ENCODE measurements at regions not wholly inside any gene's neighbourhood (a gene's known extent, or its start where the extent isn't known, plus 50 kb on each side); places are given as distances from the start of the nearest gene placed in this dataset.

DNA sequence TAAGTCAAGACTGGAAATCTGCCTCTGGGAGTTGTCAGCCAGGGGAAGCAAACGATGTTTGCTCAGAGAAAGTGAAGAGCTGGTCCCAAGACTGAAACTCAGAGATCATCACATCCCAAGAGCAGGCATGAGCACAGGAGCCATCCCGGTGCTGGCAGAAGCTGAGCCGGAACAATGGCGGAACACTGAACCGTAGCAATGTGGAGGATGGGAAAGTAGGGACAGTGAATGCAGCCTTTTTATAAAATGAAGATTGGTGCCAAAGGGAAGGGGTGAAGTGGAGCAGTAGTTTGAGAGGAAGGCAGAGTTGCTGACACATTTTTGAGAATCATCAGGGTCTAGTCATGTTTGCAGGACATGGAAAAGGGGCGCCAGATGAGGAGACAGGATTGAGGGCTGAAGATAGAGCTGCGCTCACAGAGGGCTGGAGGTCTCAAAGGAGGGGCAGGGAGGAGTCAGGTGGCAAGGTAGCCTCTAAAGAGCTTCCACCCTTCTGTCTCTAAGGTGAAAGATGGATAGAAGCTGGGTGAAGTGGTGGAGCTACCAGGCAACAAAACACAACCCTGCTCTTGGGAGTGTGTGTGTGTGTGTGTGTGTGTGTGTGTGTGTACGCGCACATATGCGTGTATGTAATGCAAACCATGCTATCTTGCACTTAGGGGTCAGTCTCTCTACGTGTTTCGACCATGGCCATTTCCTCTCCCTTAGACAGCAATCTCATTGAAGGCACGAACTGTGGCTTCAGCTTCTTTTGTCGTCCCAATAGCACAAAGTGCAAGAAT lies 94.3 kb upstream of the IRF2BP2 start:
- no peak for DNase-seq (ENCODE audit: low read depth)

DNA sequence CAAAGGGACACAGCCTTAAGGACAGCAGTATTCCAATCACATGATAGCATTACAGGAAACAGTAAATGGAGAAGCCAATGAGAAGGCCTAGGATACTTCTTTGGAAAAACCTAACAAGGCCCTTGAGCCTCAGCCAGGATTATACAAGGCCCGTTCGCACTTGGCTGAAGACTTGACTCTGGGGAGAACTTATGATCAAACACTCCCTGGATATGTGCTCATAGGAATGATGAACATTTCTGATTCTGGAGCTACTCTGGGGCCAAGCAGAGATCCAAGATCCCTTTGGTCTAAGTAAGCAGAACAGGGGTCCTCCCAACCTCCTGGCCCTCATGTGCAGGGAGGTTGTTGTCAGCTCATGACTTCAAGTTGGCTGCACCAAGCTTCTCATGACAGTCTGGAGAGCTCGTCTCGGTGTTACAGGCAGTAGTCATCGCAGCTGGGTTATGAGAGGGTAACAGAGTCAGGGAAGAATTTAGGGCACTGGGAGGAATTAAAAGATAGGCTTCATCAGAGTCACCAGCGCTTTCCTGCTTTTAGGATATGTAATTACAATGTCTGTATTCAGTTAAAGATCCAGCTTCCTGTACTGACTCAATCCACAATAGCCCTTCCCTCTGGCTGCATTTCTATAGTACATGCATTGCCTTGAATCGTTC lies 92.5 kb upstream of the IRF2BP2 start:
- DNase-seq (ENCODE audit: low read depth), result no peak

DNA sequence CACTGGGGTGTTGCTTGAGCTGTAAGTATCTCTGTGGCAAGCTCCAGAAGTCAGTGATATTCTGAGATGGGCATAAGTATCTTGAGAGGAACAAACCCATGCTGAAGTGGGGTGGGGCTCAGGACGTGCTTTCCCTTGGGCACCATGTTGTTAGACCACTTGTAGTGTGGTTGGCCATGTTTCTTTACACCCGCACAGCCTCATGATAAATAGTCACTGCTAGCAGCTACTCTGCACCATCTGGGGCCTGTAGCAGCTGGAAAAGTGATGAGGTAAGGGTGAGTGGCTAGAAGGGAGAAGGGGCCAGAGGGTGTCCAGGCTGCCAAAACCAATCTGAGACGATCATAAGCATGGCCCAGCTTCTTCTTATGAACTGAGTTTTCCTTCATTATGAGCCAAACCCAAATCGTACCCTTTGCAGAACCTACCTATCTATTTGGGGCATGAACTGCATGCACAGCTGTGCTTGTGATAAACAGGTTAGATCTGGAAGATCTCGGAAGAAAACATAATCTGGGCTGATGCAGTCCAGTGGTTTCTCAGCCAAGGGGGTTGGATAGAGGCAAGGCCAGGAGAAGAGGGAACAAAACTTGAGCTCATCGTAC lies 91.9 kb upstream of the IRF2BP2 start:
- no peak for DNase-seq (ENCODE audit: low read depth)

DNA sequence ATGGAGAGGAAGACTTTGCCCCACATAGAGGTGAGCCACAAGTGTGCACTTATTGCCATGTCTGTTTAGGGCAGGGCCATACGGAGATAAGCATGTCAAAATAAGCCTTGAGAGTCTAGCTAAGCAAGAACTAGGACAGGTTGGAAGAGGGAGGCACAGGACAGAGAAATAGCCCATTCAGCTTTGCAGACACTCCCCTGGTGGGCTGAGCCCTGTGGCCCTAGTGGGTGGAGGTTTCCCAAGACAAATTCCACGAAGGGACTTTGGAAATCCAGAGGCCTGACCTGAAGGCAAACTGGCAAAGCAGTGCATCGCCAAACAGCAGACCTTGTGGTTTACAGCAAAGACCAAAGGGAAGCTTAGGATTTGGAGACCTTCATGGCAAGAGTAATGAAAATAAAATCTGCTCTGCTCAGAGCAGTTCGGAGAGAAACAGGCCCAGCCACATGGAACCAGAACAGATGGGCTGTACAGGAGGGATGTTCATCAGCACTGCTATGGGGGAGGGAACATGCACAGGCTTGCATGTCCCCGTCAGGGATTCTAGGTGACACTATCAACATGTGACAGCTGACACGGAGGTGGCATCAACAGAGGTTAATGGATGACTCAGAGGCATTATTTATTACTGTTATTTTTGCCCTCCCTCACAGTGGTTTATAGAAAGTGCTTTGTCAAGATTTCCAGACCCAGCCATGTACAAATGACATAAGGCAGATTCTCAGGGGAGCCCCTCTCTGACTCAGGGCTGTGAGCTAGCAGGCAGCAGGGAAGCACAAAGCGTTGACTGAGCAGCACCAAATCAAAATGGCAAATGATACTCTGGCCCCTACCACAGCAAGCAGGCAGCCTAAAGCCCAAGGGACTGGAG lies 90.1 kb upstream of the IRF2BP2 start:
- peak; percentile 71 for DNase-seq (ENCODE audit: low read depth)

DNA sequence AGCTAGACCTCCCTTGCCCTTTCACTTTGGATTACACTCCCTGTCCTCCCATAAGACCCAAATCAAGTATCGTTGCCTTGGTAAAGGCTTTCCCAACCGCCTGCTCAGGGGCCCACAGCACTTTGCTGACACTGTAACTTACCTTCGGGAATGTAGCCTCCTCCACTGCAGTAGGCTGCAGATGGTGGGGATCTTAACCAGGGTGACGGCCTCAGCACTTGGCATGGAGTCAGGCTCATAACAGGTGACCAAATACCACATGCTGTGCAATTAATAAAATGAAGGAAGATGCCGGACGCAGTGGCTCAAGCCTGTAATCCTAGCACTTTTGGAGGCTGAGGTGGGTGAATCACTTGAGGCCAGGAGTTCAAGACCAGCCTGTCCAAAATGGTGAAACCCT lies 88.7 kb upstream of the IRF2BP2 start:
- DNase-seq (ENCODE audit: low read depth), result no peak

DNA sequence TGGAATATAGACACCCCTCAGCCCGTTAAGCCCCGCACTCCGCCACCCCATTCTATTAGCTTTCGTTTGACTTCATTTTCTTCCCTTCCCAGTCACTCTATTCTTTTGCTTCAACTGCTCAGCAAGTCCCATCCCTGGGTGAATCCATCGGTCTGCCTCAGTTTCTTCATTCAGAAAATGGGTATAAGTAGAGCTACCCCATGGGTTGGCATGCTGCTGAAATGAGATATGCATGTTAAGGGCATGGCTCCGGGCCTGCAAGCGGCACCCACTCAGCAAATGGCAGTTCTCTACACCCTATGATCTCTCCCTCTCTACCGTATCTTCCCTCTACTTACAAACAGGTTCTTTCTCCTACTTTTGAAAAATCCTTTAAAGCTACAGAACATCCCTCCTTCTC lies 87.8 kb upstream of the IRF2BP2 start:
- no peak for DNase-seq (ENCODE audit: low read depth)

DNA sequence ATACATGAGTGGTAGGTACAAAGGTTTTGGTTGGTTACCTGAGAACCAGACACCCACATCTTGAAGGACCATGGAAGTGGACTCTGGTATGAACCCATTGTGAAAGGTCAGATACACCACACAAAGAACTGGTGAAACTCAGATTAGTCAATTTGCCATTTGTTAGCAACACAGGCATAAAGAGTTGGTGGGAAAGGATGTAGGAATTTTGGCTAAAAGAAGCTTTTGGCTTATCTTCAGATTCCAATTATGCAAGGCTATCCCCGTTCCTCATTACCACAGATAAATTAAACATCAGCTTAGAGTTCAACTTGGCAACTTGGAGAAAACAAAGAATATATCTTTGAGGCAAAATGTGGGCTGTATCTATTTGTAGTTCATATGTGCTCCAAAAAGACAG lies 87.0 kb upstream of the IRF2BP2 start:
- no peak for DNase-seq (ENCODE audit: low read depth)

DNA sequence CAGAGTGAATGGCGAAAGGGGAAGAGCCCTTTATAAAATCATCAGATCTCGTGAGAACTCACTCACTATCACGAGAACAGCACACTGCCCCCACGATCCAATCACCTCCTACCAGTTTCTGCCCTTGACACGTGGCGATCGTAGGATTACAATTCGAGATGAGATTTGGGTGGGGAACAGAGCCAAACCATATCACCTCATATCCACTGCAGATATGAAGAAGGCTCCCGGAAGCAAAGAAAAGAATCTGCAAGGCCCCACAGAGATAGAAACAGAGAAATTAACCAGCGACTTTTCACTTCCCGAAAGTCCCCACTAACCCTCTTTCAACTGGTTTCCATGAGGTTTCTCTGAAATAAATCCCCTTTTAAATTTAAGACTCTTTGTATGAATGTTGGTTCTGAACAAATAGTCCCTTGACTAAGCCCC lies 86.2 kb upstream of the IRF2BP2 start:
- DNase-seq (ENCODE audit: low read depth), result no peak

DNA sequence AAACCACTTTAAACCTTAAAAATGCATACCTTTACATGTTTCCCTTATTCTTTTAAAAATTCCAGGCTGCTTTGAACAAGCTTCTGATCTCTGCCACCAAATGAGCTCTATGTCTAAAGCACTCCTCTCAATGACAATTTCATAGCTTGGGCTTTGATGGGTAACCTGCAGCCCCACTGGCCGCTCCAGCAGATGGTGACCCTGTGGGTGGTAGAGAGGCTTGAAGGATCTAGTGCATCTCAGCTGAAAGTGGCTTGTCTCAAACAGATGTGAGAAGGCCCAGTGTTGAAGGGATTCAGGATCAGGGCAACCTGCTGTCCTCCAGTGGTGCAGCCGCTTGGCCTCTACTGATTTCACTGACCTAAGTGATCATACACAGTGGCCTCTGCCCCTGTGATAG lies 84.7 kb upstream of the IRF2BP2 start:
- DNase-seq (ENCODE audit: low read depth), result no peak

DNA sequence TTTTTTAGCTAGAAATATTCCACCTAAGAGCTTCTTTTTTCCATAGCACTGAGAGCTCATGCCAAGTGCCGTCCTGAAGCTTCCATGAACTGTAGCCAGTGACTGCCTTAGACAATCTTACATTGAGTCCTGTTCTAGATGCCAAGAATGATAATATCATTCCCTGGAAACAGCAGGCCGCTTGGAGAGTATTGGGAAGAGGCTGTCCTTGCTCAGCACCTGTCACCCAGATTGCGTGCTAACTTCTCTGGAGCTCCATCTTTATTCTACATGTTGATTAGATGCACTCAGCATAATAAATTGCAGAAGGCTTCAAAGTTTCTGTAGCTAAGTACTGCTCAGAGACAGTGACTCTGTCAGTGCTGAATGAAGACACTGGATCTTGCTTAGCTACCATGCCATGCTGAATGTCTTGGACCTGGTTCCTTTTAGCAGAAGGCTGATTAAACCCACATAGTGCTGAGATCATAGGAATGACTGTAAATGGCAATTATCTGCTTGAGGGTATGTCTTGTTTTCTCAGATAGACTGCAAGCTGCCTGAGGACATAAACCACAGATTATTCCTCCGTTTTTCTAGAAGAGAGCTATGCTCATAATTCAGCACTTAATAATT lies 83.1 kb upstream of the IRF2BP2 start:
- no peak for DNase-seq (ENCODE audit: low read depth)

DNA sequence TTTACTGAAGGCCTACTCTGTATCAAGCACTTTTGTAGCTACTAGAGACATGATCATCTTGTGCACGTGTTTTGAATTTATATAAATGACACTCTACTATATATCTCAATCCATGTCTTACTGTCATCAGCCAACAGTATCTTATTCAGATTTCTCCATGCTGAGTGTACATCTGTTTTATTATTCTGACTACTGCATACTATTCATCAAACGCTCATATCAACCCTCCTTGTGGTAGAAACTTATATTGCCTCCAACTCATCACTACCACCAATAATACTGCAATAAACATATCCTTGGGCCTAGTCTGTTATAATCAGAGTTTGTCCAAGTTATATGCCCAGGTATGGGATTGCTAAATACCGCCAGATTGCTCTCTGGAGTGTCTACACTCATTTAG lies 81.6 kb upstream of the IRF2BP2 start:
- DNase-seq (ENCODE audit: low read depth), result no peak

DNA sequence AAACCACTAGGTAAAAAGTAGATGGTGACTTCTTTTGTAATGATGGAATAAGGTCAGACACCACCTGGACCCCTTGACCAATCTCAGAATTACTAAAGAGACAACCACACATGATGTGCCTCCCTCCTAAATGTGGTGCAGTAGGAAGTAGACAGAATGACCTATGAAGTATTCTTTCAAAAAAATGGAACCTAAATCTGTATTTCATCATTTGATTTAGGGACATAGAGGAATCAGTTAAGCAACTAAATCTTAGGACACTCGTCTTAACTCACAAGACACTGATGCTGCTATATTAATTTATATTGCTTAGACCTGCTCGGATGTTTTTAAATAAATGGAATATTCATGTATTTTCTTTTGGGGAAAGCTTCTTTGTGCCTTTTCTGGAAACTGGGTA lies 80.9 kb upstream of the IRF2BP2 start:
- DNase-seq (ENCODE audit: low read depth), result no peak

DNA sequence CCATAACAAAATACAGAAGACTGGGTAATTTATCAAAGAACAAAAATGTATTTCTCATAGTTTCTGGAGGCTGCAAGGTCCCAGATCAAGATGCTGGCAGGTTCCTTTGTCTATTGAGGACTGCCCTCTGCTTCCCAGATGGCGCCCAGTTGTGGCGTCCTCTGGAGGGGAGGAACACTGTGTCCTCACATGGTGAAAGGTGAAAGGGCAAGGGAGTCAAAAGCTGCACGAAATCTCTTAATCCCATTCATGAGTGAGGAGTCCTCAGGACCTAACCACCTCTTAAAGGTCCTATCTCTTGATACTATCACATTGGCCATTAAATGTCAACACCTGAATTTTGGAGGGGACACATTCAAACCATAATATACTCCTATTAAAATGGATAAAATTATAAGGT lies 79.3 kb upstream of the IRF2BP2 start:
- no peak for DNase-seq (ENCODE audit: low read depth)

DNA sequence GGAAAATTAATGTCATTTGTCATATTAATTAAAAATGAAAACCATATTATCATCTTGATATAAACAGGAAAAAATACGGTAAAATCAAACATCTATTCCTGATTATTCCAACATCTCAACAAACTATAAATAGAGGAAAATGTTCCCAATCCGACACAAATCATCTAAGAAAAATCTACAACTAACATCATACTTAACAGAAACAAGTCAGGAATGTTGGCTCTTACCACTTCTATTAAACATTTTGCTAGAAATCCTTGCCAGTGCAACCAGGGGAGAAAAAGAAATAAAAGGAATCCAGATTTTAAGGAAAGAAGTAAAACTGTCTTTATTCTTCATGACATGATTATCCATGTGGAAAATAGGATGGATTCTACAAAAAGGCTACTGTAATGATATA lies 77.0 kb upstream of the IRF2BP2 start:
- no peak for DNase-seq (ENCODE audit: low read depth)

DNA sequence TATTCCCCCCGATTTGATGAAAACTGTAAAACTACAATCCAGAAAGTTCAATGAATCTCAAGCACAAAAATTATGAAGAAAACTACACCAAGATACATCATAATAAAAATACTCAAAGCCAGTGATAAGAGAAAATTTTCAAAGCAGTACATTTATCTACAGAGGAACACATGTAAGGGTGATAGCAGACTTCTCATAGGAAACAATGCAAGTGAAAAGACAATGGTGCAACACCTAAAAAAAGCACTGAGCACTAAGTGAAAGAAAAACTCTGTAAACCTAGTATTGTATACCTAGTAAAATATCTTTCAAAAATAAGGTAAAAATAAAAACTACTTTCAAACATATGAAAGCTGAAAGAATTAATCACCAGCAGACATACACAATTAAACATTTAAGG lies 76.1 kb upstream of the IRF2BP2 start:
- peak; percentile 26 for DNase-seq (ENCODE audit: low read depth)

DNA sequence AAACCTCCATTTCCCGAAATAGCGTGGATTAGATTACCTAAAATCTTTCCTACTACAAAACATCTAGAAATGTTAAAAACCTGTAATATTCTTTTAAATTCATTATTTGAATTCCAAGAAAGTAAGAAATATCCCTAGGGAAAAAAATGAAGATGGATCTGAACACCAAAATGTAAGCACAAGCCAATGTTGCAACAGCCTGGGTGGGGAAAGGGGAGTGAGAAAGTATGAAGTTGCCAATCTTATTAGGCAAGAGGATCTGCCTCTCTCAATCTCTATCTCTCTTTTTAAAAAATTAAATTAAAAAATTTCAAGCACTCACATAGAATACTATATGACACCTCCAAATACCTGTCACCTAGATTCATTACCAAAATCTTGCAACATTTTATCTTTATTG lies 74.9 kb upstream of the IRF2BP2 start:
- no peak for DNase-seq (ENCODE audit: low read depth)

DNA sequence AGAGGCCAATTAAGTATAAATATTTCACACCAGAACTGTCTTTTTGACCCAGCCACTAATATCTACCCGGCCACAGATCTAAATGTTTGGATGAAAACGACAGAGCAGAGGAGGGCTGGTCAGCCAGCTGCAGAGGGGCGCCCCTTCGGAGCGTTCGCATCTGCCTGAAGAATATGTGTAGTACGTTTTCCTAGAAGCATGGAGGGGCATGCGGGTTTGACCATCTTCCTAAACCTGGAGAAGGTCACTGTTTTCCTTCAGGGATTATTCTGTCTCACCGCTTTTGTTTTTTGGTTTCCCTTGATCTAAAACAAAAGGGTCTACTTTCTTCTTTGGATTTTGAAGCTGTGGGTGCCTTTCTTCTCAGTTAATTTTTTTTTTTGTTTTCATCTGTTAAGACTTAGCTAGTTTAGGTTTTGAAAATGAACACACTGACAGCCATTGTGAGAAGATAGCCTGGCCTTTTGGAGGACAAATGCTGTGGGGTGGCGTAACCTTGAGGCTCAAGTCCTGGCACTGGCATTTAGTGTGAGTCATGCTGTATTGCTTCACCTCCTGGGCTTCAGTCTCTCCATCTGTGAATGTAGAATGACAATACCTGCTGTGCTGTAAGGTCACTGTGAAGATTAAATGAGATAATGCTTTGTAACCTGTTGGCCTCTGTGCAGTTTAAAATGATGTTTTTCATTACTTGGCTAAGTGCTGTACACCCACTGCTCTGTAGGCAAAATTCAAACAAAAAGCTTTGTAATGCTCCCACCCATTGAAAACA lies 74.1 kb upstream of the IRF2BP2 start:
- peak; percentile 94 for DNase-seq (ENCODE audit: low read depth)

DNA sequence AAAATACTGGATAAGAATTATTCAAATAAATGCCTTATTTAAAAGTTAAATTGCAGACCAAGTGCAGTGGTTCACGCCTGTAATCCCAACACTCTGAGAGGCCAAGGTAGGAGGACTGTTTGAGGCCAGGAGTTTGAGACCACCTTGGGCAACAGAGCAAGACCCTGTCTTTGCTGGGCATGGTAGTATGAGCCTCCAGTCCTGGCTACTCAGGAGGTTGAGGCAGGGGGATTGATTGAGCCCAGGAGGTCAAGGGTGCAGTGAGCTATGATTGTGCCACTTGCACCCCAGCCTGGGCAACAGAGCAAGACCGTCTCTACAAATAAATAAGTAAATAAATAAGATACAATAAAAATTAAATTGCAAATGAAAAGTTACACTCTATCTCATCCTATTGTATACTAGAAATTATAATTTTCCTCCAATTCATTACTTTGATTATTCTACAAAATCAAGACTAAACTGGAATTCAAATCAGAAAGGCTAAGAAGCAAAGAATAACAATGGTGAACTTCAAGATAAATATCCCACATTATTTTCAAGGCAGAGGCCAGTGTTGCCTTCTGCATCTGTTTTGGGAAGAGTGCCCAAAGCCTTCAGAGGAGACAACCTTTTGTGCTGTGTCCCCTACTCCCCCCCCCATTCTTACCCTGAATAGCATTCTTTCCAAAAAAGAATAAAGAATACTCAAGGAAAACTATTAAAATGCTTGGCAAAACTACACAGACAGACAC lies 73.3 kb upstream of the IRF2BP2 start:
- no peak for DNase-seq (ENCODE audit: low read depth)

DNA sequence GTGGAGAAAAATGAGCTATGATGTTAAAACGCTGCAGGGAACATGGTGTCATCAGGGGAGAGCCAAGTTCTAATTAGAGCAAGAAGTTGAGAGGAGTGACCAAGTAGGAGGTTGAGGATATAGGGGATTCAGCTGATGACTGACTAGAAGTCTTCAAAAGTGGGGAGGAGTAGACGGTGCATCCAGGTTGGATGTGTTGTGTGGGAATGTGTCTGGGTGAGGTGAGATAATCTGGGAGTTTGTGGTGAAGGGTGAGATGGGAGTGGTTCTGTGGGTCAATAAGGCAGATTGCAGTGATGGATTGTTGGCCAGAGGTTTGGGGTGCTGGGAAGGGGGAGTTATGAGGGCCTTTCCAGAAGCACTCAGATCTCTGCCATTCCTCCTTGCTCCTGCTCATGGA lies 72.0 kb upstream of the IRF2BP2 start:
- DNase-seq (ENCODE audit: low read depth), result no peak

DNA sequence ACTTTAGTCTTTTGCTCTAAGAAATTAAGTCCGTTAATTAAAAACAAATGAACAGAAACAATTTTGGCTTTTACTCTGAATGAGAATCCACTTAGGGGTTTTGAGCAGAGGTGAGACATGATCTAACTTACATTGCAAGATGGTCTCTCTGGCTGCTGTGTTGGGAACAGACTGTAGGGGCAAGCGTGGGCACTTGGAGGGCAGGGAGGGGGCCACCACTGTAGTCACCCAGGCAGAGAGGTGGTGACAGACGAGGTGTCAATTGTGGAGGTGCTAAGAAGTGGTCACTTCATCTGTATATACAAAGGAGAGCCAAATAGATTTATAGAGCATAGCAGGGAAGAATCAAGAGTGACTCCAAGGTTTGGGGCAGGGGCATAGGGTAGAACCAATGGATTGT lies 71.1 kb upstream of the IRF2BP2 start:
- DNase-seq (ENCODE audit: low read depth), result no peak
